ENCODE measurements at regions not wholly inside any gene's neighbourhood (a gene's known extent, or its start where the extent isn't known, plus 50 kb on each side); places are given as distances from the start of the nearest gene placed in this dataset.

- H3K4me1 Mint-ChIP-seq, result no peaks in the 10 kb centered on the region
- no peak overlapping the region for H2AFZ ChIP-seq (replicated peaks)
- H3K4me1 ChIP-seq, result no peaks in the 10 kb centered on the region
- no peak overlapping the region for H3K27ac ChIP-seq
- DNase-seq (ENCODE audit: low spot score), result no peak
- H3K27ac Mint-ChIP-seq, result no peak overlapping the region
- no peaks in the 10 kb centered on the region for H3F3A ChIP-seq (ENCODE audit: low read depth)
- no peaks in the 10 kb centered on the region for H3K36me3 Mint-ChIP-seq
- H3K4me3 Mint-ChIP-seq, result no peak overlapping the region
- H3K79me2 ChIP-seq (ENCODE audit: low read depth), result no peaks in the 10 kb centered on the region
- TF ChIP-seq CTCF (IDR thresholded peaks at IDR 0.05), result no peak
- no peak for TF ChIP-seq EZH2 (IDR thresholded peaks at IDR 0.05)
- TF ChIP-seq EZH2phosphoT487 (IDR thresholded peaks at IDR 0.05), result no peak
- H3K9me3 Mint-ChIP-seq, result no peaks in the 10 kb centered on the region
- H3K4me2 ChIP-seq, result no peak overlapping the region
- H3K4me3 ChIP-seq, result no peak overlapping the region
- no peak overlapping the region for H3K9ac ChIP-seq
- H3K36me3 ChIP-seq, result no peaks in the 10 kb centered on the region
- H3K27me3 Mint-ChIP-seq (ENCODE audit: insufficient read depth, low read depth), result no peaks in the 10 kb centered on the region
- H3K27me3 ChIP-seq, result no peaks in the 10 kb centered on the region
- H4K20me1 ChIP-seq (ENCODE audit: low read depth), result no peaks in the 10 kb centered on the region
- no peaks in the 10 kb centered on the region for H3K9me3 ChIP-seq (ENCODE audit: low read depth)
Measured at GRCh38 chr3:154783061-154783460, 297.1 kb upstream of the MME start.

- H3F3A ChIP-seq (ENCODE audit: low read depth), result no peaks in the 10 kb centered on the region
- H2AFZ ChIP-seq (replicated peaks), result no peak overlapping the region
- no peaks in the 10 kb centered on the region for H3K9me3 ChIP-seq (ENCODE audit: low read depth)
- Mint-ChIP-seq H3K4me3 (no peak overlapping the region), H3K36me3 (no peaks in the 10 kb centered on the region), H3K9me3 (no peaks in the 10 kb centered on the region), H3K27me3 (ENCODE audit: insufficient read depth, low read depth) (no peaks in the 10 kb centered on the region), H3K4me1 (no peaks in the 10 kb centered on the region), H3K27ac (no peak overlapping the region)
- no peak overlapping the region for H3K4me3 ChIP-seq
- H3K9ac ChIP-seq, result no peak overlapping the region
- H3K27me3 ChIP-seq, result no peaks in the 10 kb centered on the region
- TF ChIP-seq CTCF (IDR thresholded peaks at IDR 0.05) (no peak), EZH2phosphoT487 (IDR thresholded peaks at IDR 0.05) (no peak)
- H3K79me2 ChIP-seq (ENCODE audit: low read depth), result no peaks in the 10 kb centered on the region
- H3K36me3 ChIP-seq, result no peaks in the 10 kb centered on the region
- H4K20me1 ChIP-seq (ENCODE audit: low read depth), result no peaks in the 10 kb centered on the region
- no peak for DNase-seq (ENCODE audit: low spot score)
- H3K4me2 ChIP-seq, result no peak overlapping the region
- no peaks in the 10 kb centered on the region for H3K4me1 ChIP-seq
- H3K27ac ChIP-seq, result no peak overlapping the region
Measured at GRCh38 chr3:154782151-154782550, 298.0 kb upstream of the MME start.

GRCh38 chr3:154781595-154781994, 298.5 kb upstream of the MME start:
- Mint-ChIP-seq H3K9me3 (no peaks in the 10 kb centered on the region), H3K27me3 (ENCODE audit: insufficient read depth, low read depth) (no peaks in the 10 kb centered on the region), H3K4me1 (no peaks in the 10 kb centered on the region), H3K4me3 (no peak overlapping the region), H3K27ac (no peak overlapping the region), H3K36me3 (no peaks in the 10 kb centered on the region)
- no peaks in the 10 kb centered on the region for H3K79me2 ChIP-seq (ENCODE audit: low read depth)
- H3K4me3 ChIP-seq, result no peak overlapping the region
- DNase-seq (ENCODE audit: low spot score), result no peak
- no peak overlapping the region for H2AFZ ChIP-seq (replicated peaks)
- H3K9me3 ChIP-seq (ENCODE audit: low read depth), result no peaks in the 10 kb centered on the region
- no peaks in the 10 kb centered on the region for H3F3A ChIP-seq (ENCODE audit: low read depth)
- no peak overlapping the region for H3K27ac ChIP-seq
- no peak overlapping the region for H3K4me2 ChIP-seq
- H3K27me3 ChIP-seq, result no peaks in the 10 kb centered on the region
- H3K36me3 ChIP-seq, result no peaks in the 10 kb centered on the region
- no peaks in the 10 kb centered on the region for H4K20me1 ChIP-seq (ENCODE audit: low read depth)
- H3K4me1 ChIP-seq, result no peaks in the 10 kb centered on the region
- peak; percentile 5 for TF ChIP-seq CTCF (IDR thresholded peaks at IDR 0.05)
- no peak for TF ChIP-seq EZH2 (IDR thresholded peaks at IDR 0.05)
- H3K9ac ChIP-seq, result no peak overlapping the region

GRCh38 chr3:154780263-154780662, 299.9 kb upstream of the MME start:
- no peak overlapping the region for H2AFZ ChIP-seq (replicated peaks)
- DNase-seq (ENCODE audit: low spot score), result peak; percentile 33
- Mint-ChIP-seq H3K27ac (no peak overlapping the region), H3K4me3 (no peak overlapping the region), H3K27me3 (ENCODE audit: insufficient read depth, low read depth) (no peaks in the 10 kb centered on the region), H3K9me3 (no peaks in the 10 kb centered on the region), H3K36me3 (no peaks in the 10 kb centered on the region), H3K4me1 (no peaks in the 10 kb centered on the region)
- H3K36me3 ChIP-seq, result no peaks in the 10 kb centered on the region
- H3K9me3 ChIP-seq (ENCODE audit: low read depth), result no peaks in the 10 kb centered on the region
- no peaks in the 10 kb centered on the region for H3K4me1 ChIP-seq
- H3F3A ChIP-seq (ENCODE audit: low read depth), result no peaks in the 10 kb centered on the region
- no peaks in the 10 kb centered on the region for H3K27me3 ChIP-seq
- H3K4me2 ChIP-seq, result no peak overlapping the region
- no peak overlapping the region for H3K4me3 ChIP-seq
- H3K27ac ChIP-seq, result no peak overlapping the region
- no peaks in the 10 kb centered on the region for H4K20me1 ChIP-seq (ENCODE audit: low read depth)
- no peak overlapping the region for H3K9ac ChIP-seq
- TF ChIP-seq CTCF (IDR thresholded peaks at IDR 0.05), result no peak
- TF ChIP-seq EZH2phosphoT487 (IDR thresholded peaks at IDR 0.05), result no peak
- TF ChIP-seq EZH2 (IDR thresholded peaks at IDR 0.05), result no peak
- no peaks in the 10 kb centered on the region for H3K79me2 ChIP-seq (ENCODE audit: low read depth)

Data from neural progenitor cell (in vitro differentiated cells).